ENCODE measurements at regions not wholly inside any gene's neighbourhood (a gene's known extent, or its start where the extent isn't known, plus 50 kb on each side); places are given as distances from the start of the nearest gene placed in this dataset.
"Not testable (repeated sequence)": the region's sequence is repeated elsewhere in the genome, so short reads cannot be mapped to it uniquely, and the experiment has no call there.

GRCh38 chr7:65647153-65647964, 225.5 kb upstream of the VKORC1L1 start:
- not testable (repeated sequence) for H3K36me3 ChIP-seq (ENCODE audit: control insufficient read depth, insufficient read depth, low read length); H3K4me1 ChIP-seq (ENCODE audit: control insufficient read depth, extremely low read depth, insufficient read depth, low read length); H3K27ac ChIP-seq (ENCODE audit: insufficient read depth, low read length); H3K9ac ChIP-seq (ENCODE audit: insufficient read depth, low read length); H4K20me1 ChIP-seq (ENCODE audit: control insufficient read depth, extremely low read depth, insufficient read depth, low read length); H3K27me3 ChIP-seq (ENCODE audit: control insufficient read depth, insufficient read depth, low read length); DNase-seq (ENCODE audit: low read depth in 2 of 2); H3K9me3 ChIP-seq (ENCODE audit: control insufficient read depth, insufficient read depth, low read depth, low read length); H2AFZ ChIP-seq (ENCODE audit: low read length); H3K79me2 ChIP-seq (ENCODE audit: control insufficient read depth, insufficient read depth, low read length); H3K4me2 ChIP-seq (ENCODE audit: extremely low read depth, insufficient read depth, low read length); H3K4me3 ChIP-seq (replicated peaks in 1 of 4; ENCODE audit: control extremely low read depth in 1 of 4, insufficient read depth in 1 of 4, low read depth in 3 of 4, low read length in 4 of 4)

GRCh38 chr7:65651174-65651573, 221.7 kb upstream of the VKORC1L1 start:
- H3K9me3 ChIP-seq (ENCODE audit: control insufficient read depth, insufficient read depth, low read depth, low read length); H3K36me3 ChIP-seq (ENCODE audit: control insufficient read depth, insufficient read depth, low read length); H2AFZ ChIP-seq (ENCODE audit: low read length); H3K4me3 ChIP-seq (replicated peaks in 1 of 4; ENCODE audit: control extremely low read depth in 1 of 4, insufficient read depth in 1 of 4, low read depth in 3 of 4, low read length in 4 of 4); H3K9ac ChIP-seq (ENCODE audit: insufficient read depth, low read length); DNase-seq (ENCODE audit: low read depth in 2 of 2); H3K4me1 ChIP-seq (ENCODE audit: control insufficient read depth, extremely low read depth, insufficient read depth, low read length); H4K20me1 ChIP-seq (ENCODE audit: control insufficient read depth, extremely low read depth, insufficient read depth, low read length); H3K27me3 ChIP-seq (ENCODE audit: control insufficient read depth, insufficient read depth, low read length); H3K4me2 ChIP-seq (ENCODE audit: extremely low read depth, insufficient read depth, low read length); H3K79me2 ChIP-seq (ENCODE audit: control insufficient read depth, insufficient read depth, low read length); H3K27ac ChIP-seq (ENCODE audit: insufficient read depth, low read length): not testable (repeated sequence)

- not testable (repeated sequence) for H4K20me1 ChIP-seq (ENCODE audit: control insufficient read depth, extremely low read depth, insufficient read depth, low read length); H3K79me2 ChIP-seq (ENCODE audit: control insufficient read depth, insufficient read depth, low read length); H3K4me3 ChIP-seq (replicated peaks in 1 of 4; ENCODE audit: control extremely low read depth in 1 of 4, insufficient read depth in 1 of 4, low read depth in 3 of 4, low read length in 4 of 4); DNase-seq (ENCODE audit: low read depth in 2 of 2); H3K27ac ChIP-seq (ENCODE audit: insufficient read depth, low read length); H3K27me3 ChIP-seq (ENCODE audit: control insufficient read depth, insufficient read depth, low read length); H2AFZ ChIP-seq (ENCODE audit: low read length); H3K4me1 ChIP-seq (ENCODE audit: control insufficient read depth, extremely low read depth, insufficient read depth, low read length); H3K36me3 ChIP-seq (ENCODE audit: control insufficient read depth, insufficient read depth, low read length); H3K9me3 ChIP-seq (ENCODE audit: control insufficient read depth, insufficient read depth, low read depth, low read length); H3K4me2 ChIP-seq (ENCODE audit: extremely low read depth, insufficient read depth, low read length); H3K9ac ChIP-seq (ENCODE audit: insufficient read depth, low read length)
Measured at GRCh38 chr7:65651826-65652592, 220.9 kb upstream of the VKORC1L1 start.

- H3K4me2 ChIP-seq (ENCODE audit: extremely low read depth, insufficient read depth, low read length); H3K27ac ChIP-seq (ENCODE audit: insufficient read depth, low read length); H3K9ac ChIP-seq (ENCODE audit: insufficient read depth, low read length); H2AFZ ChIP-seq (ENCODE audit: low read length); H3K9me3 ChIP-seq (ENCODE audit: control insufficient read depth, insufficient read depth, low read depth, low read length); H3K79me2 ChIP-seq (ENCODE audit: control insufficient read depth, insufficient read depth, low read length); H3K4me1 ChIP-seq (ENCODE audit: control insufficient read depth, extremely low read depth, insufficient read depth, low read length); H3K4me3 ChIP-seq (replicated peaks in 1 of 4; ENCODE audit: control extremely low read depth in 1 of 4, insufficient read depth in 1 of 4, low read depth in 3 of 4, low read length in 4 of 4); H3K36me3 ChIP-seq (ENCODE audit: control insufficient read depth, insufficient read depth, low read length); H3K27me3 ChIP-seq (ENCODE audit: control insufficient read depth, insufficient read depth, low read length); H4K20me1 ChIP-seq (ENCODE audit: control insufficient read depth, extremely low read depth, insufficient read depth, low read length); DNase-seq (ENCODE audit: low read depth in 2 of 2): not testable (repeated sequence)
Measured at GRCh38 chr7:65652669-65653068, 220.2 kb upstream of the VKORC1L1 start.

GRCh38 chr7:65656494-65657188, 216.2 kb upstream of the VKORC1L1 start:
- H4K20me1 ChIP-seq (ENCODE audit: control insufficient read depth, extremely low read depth, insufficient read depth, low read length); H3K4me3 ChIP-seq (replicated peaks in 1 of 4; ENCODE audit: control extremely low read depth in 1 of 4, insufficient read depth in 1 of 4, low read depth in 3 of 4, low read length in 4 of 4); H3K79me2 ChIP-seq (ENCODE audit: control insufficient read depth, insufficient read depth, low read length); H3K4me1 ChIP-seq (ENCODE audit: control insufficient read depth, extremely low read depth, insufficient read depth, low read length); H2AFZ ChIP-seq (ENCODE audit: low read length); H3K27me3 ChIP-seq (ENCODE audit: control insufficient read depth, insufficient read depth, low read length); H3K27ac ChIP-seq (ENCODE audit: insufficient read depth, low read length); H3K9me3 ChIP-seq (ENCODE audit: control insufficient read depth, insufficient read depth, low read depth, low read length); H3K36me3 ChIP-seq (ENCODE audit: control insufficient read depth, insufficient read depth, low read length); H3K9ac ChIP-seq (ENCODE audit: insufficient read depth, low read length); DNase-seq (ENCODE audit: low read depth in 2 of 2); H3K4me2 ChIP-seq (ENCODE audit: extremely low read depth, insufficient read depth, low read length): not testable (repeated sequence)

- H3K36me3 ChIP-seq (ENCODE audit: control insufficient read depth, insufficient read depth, low read length); H4K20me1 ChIP-seq (ENCODE audit: control insufficient read depth, extremely low read depth, insufficient read depth, low read length): not testable (repeated sequence)
- DNase-seq (ENCODE audit: low read depth in 2 of 2): peak in 1 of 2 donors; percentile 21
Measured at GRCh38 chr7:65683362-65683761, 189.5 kb upstream of the VKORC1L1 start.

More at GRCh38 chr7:65683362-65683761, 189.5 kb upstream of the VKORC1L1 start:
- not testable (repeated sequence) for H3K9ac ChIP-seq (ENCODE audit: insufficient read depth, low read length); H3K27me3 ChIP-seq (ENCODE audit: control insufficient read depth, insufficient read depth, low read length); H3K79me2 ChIP-seq (ENCODE audit: control insufficient read depth, insufficient read depth, low read length); H3K27ac ChIP-seq (ENCODE audit: insufficient read depth, low read length); H3K4me1 ChIP-seq (ENCODE audit: control insufficient read depth, extremely low read depth, insufficient read depth, low read length); H3K4me2 ChIP-seq (ENCODE audit: extremely low read depth, insufficient read depth, low read length); H3K9me3 ChIP-seq (ENCODE audit: control insufficient read depth, insufficient read depth, low read depth, low read length); H2AFZ ChIP-seq (ENCODE audit: low read length); H3K4me3 ChIP-seq (replicated peaks in 1 of 4; ENCODE audit: control extremely low read depth in 1 of 4, insufficient read depth in 1 of 4, low read depth in 3 of 4, low read length in 4 of 4)

Measured in fibroblast of lung (primary cell).